Caki2 (cell line): ENCODE measurements at regions not wholly inside any gene's neighbourhood (a gene's known extent, or its start where the extent isn't known, plus 50 kb on each side); places are given as distances from the start of the nearest gene placed in this dataset.

Experiments
- DNase-seq: peaks from one replicate; pipeline ENCODE4 v3.0.0-alpha.2; 2015; ENCODE audit warnings: low read depth
- in situ Hi-C: cut with HindIII; loops from 2 replicates; pipeline ENCODE4 v1.10.0; 2016; ENCODE audit warnings: low sequenced_read_pairs, low pct_unique_long_range_greater_than_20kb, mixed read lengths

GRCh38 chr11:33574331-33574730 lies 126.3 kb downstream of the C11orf91 start:
- in situ Hi-C loops = no loop called here
- DNase-seq = no peak

GRCh38 chr11:33569333-33569732 lies 131.3 kb downstream of the C11orf91 start:
- no peak for DNase-seq
- in situ Hi-C loops = no loop called here

GRCh38 chr11:33567004-33567403 lies 133.6 kb downstream of the C11orf91 start:
- in situ Hi-C loops = no loop called here
- no peak for DNase-seq

- no peak for DNase-seq
- in situ Hi-C loops = no loop called here
Measured at GRCh38 chr11:33564856-33565453, 135.7 kb downstream of the C11orf91 start.

- no peak for DNase-seq
Measured at GRCh38 chr11:33560729-33561128, 139.9 kb downstream of the C11orf91 start.

GRCh38 chr11:33559567-33559966 lies 141.1 kb downstream of the C11orf91 start:
- no peak for DNase-seq
- in situ Hi-C loops = no loop called here

More at GRCh38 chr11:33560729-33561128, 139.9 kb downstream of the C11orf91 start:
- in situ Hi-C loops = no loop called here

GRCh38 chr11:33558097-33558496 lies 142.5 kb downstream of the C11orf91 start:
- in situ Hi-C loops = no loop called here
- no peak for DNase-seq

- DNase-seq = no peak
- in situ Hi-C loops = no loop called here
Measured at GRCh38 chr11:33557201-33557600, 143.4 kb downstream of the C11orf91 start.

- in situ Hi-C loops = no loop called here
- DNase-seq = no peak
Measured at GRCh38 chr11:33554219-33554618, 146.4 kb downstream of the C11orf91 start.

- no peak for DNase-seq
- in situ Hi-C loops = no loop called here
Measured at GRCh38 chr11:33553486-33553885, 147.1 kb downstream of the C11orf91 start.

GRCh38 chr11:33552756-33553155 lies 147.9 kb downstream of the C11orf91 start:
- in situ Hi-C loops = no loop called here
- DNase-seq = no peak

GRCh38 chr11:33551051-33551450 lies 149.6 kb downstream of the C11orf91 start:
- in situ Hi-C loops = no loop called here
- DNase-seq = no peak

- in situ Hi-C loops = no loop called here
- DNase-seq = no peak
Measured at GRCh38 chr11:33549483-33549882, 151.1 kb downstream of the C11orf91 start.

- in situ Hi-C loops = no loop called here
- no peak for DNase-seq
Measured at GRCh38 chr11:33545931-33546330, 154.7 kb downstream of the C11orf91 start.

- no peak for DNase-seq
- in situ Hi-C loops = no loop called here
Measured at GRCh38 chr11:33544593-33545373, 155.8 kb downstream of the C11orf91 start.

GRCh38 chr11:33543823-33544222 lies 156.8 kb downstream of the C11orf91 start:
- DNase-seq = no peak
- in situ Hi-C loops = no loop called here

GRCh38 chr11:33542921-33543320 lies 157.7 kb downstream of the C11orf91 start:
- in situ Hi-C loops = no loop called here
- DNase-seq = peak; percentile 26

- in situ Hi-C loops = no loop called here
- no peak for DNase-seq
Measured at GRCh38 chr11:33540946-33541915, 159.4 kb downstream of the C11orf91 start.

GRCh38 chr11:33540427-33540826 lies 160.2 kb downstream of the C11orf91 start:
- in situ Hi-C loops = no loop called here
- no peak for DNase-seq
